Colonic mucosa (tissue), 4 donors: ENCODE measurements at regions not wholly inside any gene's neighbourhood (a gene's known extent, or its start where the extent isn't known, plus 50 kb on each side); places are given as distances from the start of the nearest gene placed in this dataset.
A peak's percentile ranks its signal among the peaks of the same experiment; 100 is the strongest.

Source experiments
- DNase-seq: peaks from one replicate; pipeline ENCODE4 v3.0.0-alpha.2; 2020
- H3K27ac ChIP-seq: fragments of 200-600 bp; one replicate; pipeline ENCODE4 v1.8.0; 2021
- H3K27me3 ChIP-seq: fragments of 200-600 bp; one replicate; pipeline ENCODE4 v1.8.0; 2021
- H3K36me3 ChIP-seq: fragments of 200-600 bp; one replicate; pipeline ENCODE4 v1.8.0; 2021
- H3K4me1 ChIP-seq: fragments of 200-600 bp; one replicate; pipeline ENCODE4 v1.8.0; 2021; ENCODE audit warnings: mild to moderate bottlenecking
- H3K4me3 ChIP-seq: fragments of 200-600 bp; one replicate; pipeline ENCODE4 v1.8.0; 2021
- H3K9ac ChIP-seq, 2 donors: one replicate each; pipeline ENCODE4 v1.7.0; 2013; ENCODE audit warnings: control low read depth in 2 of 2, low read depth in 2 of 2, low read length in 2 of 2
- H3K9me3 ChIP-seq: fragments of 200-600 bp; one replicate; pipeline ENCODE4 v1.8.0; 2021
- CTCF ChIP-seq: fragments of 200-600 bp; IDR thresholded peaks from one replicate; pipeline ENCODE4 v1.8.0; 2022; ENCODE audit warnings: antibody characterized with exemption, mild to moderate bottlenecking
- intact Hi-C: fragments of 100-400 bp; cut with DNase I; formaldehyde crosslinking; loops from one replicate; pipeline ENCODE4 v1.14.1; 2022
- donor health status: healthy.
- donor health status: DM: no; HTN: no; CAD: no.
- donor health status: DM: no; HTN: no; CAD: no.

- no peak for DNase-seq
- Histone ChIP-seq H3K27ac (no peak overlapping the region), H3K36me3 (no peaks in the 10 kb centered on the region), H3K4me3 (no peak overlapping the region), H3K27me3 (peaks cover 6% of the 10 kb centered on the region), H3K4me1 (no peaks in the 10 kb centered on the region), H3K9me3 (no peaks in the 10 kb centered on the region), H3K9ac (no peak overlapping the region)
- intact Hi-C loops: loop anchor here (5.0 to 10.0 kb wide), 3 partner anchors 123 to 361 kb away; no protein-coding TSS in a partner anchor
- TF ChIP-seq CTCF: no peak
Observed at GRCh38 chr1:10867914-10868598, 71.6 kb upstream of the CASZ1 start.

GRCh38 chr1:10868599-10868965 lies 72.1 kb upstream of the CASZ1 start:
- no peak for TF ChIP-seq CTCF
- no peak overlapping the region for H3K9ac ChIP-seq
- no peaks in the 10 kb centered on the region for H3K4me1 ChIP-seq
- H3K27ac ChIP-seq: no peak overlapping the region
- intact Hi-C loops: loop anchor here (5.0 to 10.0 kb wide), 3 partner anchors 124 to 361 kb away; no protein-coding TSS in a partner anchor
- no peaks in the 10 kb centered on the region for H3K36me3 ChIP-seq
- no peaks in the 10 kb centered on the region for H3K9me3 ChIP-seq
- H3K27me3 ChIP-seq: peaks cover 6% of the 10 kb centered on the region
- DNase-seq: no peak
- no peak overlapping the region for H3K4me3 ChIP-seq

GRCh38 chr1:10869933-10870332 lies 73.5 kb upstream of the CASZ1 start:
- Histone ChIP-seq H3K9ac (no peak overlapping the region), H3K27ac (no peak overlapping the region), H3K4me1 (no peaks in the 10 kb centered on the region), H3K9me3 (no peaks in the 10 kb centered on the region), H3K36me3 (no peaks in the 10 kb centered on the region), H3K4me3 (no peak overlapping the region), H3K27me3 (peaks cover 6% of the 10 kb centered on the region)
- TF ChIP-seq CTCF: no peak
- intact Hi-C loops: loop anchor here (5.0 to 10.0 kb wide), 3 partner anchors 125 to 363 kb away; no protein-coding TSS in a partner anchor
- no peak for DNase-seq

GRCh38 chr1:10870493-10871096 lies 74.1 kb upstream of the CASZ1 start:
- no peak overlapping the region for H3K27ac ChIP-seq
- no peak overlapping the region for H3K9ac ChIP-seq
- H3K36me3 ChIP-seq: no peaks in the 10 kb centered on the region
- peak; percentile 29 for DNase-seq
- no peak overlapping the region for H3K4me3 ChIP-seq
- no peaks in the 10 kb centered on the region for H3K9me3 ChIP-seq
- H3K4me1 ChIP-seq: no peaks in the 10 kb centered on the region
- no peak for TF ChIP-seq CTCF
- H3K27me3 ChIP-seq: peaks cover 6% of the 10 kb centered on the region
- intact Hi-C loops: no loop called here

- H3K9me3 ChIP-seq: no peaks in the 10 kb centered on the region
- no peaks in the 10 kb centered on the region for H3K27me3 ChIP-seq
- no peak for DNase-seq
- H3K4me1 ChIP-seq: no peaks in the 10 kb centered on the region
- intact Hi-C loops: no loop called here
- no peak overlapping the region for H3K4me3 ChIP-seq
- TF ChIP-seq CTCF: no peak
- no peak overlapping the region for H3K27ac ChIP-seq
- H3K36me3 ChIP-seq: no peaks in the 10 kb centered on the region
- H3K9ac ChIP-seq: no peak overlapping the region
Observed at GRCh38 chr1:10873189-10873588, 76.7 kb upstream of the CASZ1 start.
